ENCODE measurements at regions not wholly inside any gene's neighbourhood (a gene's known extent, or its start where the extent isn't known, plus 50 kb on each side); places are given as distances from the start of the nearest gene placed in this dataset.

DNA sequence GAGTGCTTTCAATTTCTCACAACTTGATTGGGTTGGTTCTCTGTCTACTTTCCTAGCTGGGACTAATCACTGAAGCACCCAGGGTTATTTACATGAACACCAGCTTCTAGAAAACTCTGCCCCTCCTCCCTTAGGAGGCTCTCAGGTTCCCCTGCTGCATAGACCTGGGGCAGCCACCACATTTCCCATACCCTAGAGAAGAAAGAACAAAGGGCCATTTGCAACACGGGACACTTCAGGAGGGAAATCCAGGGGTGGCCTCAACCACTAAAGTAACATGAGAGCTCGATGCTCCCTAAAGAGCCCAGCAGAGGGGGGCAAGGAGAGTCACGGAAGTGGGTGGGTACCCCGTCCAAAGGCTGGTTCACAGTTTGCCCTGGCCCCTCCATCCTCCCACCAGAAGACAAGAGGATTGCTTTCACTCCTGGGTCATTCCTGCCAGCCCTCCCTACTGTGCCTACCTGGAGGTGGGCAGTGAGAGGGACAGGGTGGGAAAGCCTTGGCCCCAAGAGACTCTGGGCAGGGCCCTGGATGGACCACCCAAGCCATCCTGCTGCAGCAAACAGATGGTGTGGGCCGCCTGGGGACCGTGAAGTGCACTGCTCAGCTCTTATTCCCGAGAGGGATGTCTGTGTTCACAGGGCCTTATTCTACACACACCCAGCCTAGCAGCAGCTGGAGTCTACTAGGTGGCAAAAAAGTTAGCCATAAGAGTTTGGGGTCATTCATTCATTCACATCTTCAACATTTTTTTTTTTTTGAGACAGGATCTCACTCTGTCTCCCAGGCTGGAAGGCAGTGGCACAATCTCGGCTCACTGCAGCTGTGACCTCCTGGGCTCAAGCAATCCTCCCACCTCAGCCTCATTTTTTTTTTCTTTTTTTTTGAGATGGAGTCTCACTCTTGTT, 392.1 kb downstream of the SOX9 start:
- no peak for TF ChIP-seq POLR2A (IDR thresholded peaks at IDR 0.05)
- TF ChIP-seq, protein P1, sequence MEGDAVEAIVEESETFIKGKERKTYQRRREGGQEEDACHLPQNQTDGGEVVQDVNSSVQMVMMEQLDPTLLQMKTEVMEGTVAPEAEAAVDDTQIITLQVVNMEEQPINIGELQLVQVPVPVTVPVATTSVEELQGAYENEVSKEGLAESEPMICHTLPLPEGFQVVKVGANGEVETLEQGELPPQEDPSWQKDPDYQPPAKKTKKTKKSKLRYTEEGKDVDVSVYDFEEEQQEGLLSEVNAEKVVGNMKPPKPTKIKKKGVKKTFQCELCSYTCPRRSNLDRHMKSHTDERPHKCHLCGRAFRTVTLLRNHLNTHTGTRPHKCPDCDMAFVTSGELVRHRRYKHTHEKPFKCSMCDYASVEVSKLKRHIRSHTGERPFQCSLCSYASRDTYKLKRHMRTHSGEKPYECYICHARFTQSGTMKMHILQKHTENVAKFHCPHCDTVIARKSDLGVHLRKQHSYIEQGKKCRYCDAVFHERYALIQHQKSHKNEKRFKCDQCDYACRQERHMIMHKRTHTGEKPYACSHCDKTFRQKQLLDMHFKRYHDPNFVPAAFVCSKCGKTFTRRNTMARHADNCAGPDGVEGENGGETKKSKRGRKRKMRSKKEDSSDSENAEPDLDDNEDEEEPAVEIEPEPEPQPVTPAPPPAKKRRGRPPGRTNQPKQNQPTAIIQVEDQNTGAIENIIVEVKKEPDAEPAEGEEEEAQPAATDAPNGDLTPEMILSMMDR (IDR thresholded peaks at IDR 0.05): no peak
- no peak for TF ChIP-seq EP300 (IDR thresholded peaks at IDR 0.05)

All from ovary (tissue), 3 donors.